Activated CD4-positive, alpha-beta T cell treated with anti-CD3 and anti-CD28 coated beads for 36 hours (primary cell): ENCODE measurements at regions not wholly inside any gene's neighbourhood (a gene's known extent, or its start where the extent isn't known, plus 50 kb on each side); places are given as distances from the start of the nearest gene placed in this dataset.

Source experiments
- ATAC-seq: fragments of 200-7000 bp; cut with Tn5 transposase; one replicate; pipeline ENCODE4 v1.10.0; 2021; ENCODE audit warnings: mild to moderate bottlenecking, moderate library complexity
- CTCF ChIA-PET: fragments of 350-600 bp; sonication (Branson Sonifier 250); formaldehyde crosslinking; loops from one replicate; lab custom pipeline; 2021; ENCODE audit warnings: antibody characterized with exemption; lab: Charles Lee
- POLR2A ChIA-PET: fragments of 350-600 bp; sonication (Branson Sonifier 250); formaldehyde crosslinking; loops from one replicate; lab custom pipeline; 2021; ENCODE audit warnings: antibody characterized with exemption, inconsistent platforms; lab: Charles Lee
- DNase-seq: peaks from one replicate; pipeline ENCODE4 v3.0.0-alpha.2; 2020
- H3K27ac Mint-ChIP-seq: one replicate; pipeline ENCODE4 v1.8.0; 2021; ENCODE audit warnings: mixed read lengths
- H3K27me3 Mint-ChIP-seq: one replicate; pipeline ENCODE4 v1.8.0; 2021; ENCODE audit warnings: mixed read lengths
- H3K36me3 Mint-ChIP-seq: one replicate; pipeline ENCODE4 v1.8.0; 2021; ENCODE audit warnings: low read depth, mixed read lengths
- H3K4me1 Mint-ChIP-seq: one replicate; pipeline ENCODE4 v1.8.0; 2021; ENCODE audit warnings: mixed read lengths
- H3K4me3 Mint-ChIP-seq: one replicate; pipeline ENCODE4 v1.8.0; 2021; ENCODE audit warnings: mild to moderate bottlenecking, moderate library complexity, mixed read lengths
- H3K9me3 Mint-ChIP-seq: one replicate; pipeline ENCODE4 v1.8.0; 2021; ENCODE audit warnings: low read depth, mixed read lengths
- intact Hi-C, 2 experiments: fragments of 100-400 bp; cut with DNase I in 1 of 2; cut with micrococcal nuclease in 1 of 2; formaldehyde crosslinking; loops; one replicate each; pipeline versions ENCODE4 v1.14.2 to v1.15.1; 2022 to 2024; cut with DNase I, micrococcal nuclease

- DNase-seq: no peak
- Mint-ChIP-seq H3K4me3 (no peak overlapping the region), H3K27ac (no peak overlapping the region), H3K9me3 (no peaks in the 10 kb centered on the region), H3K27me3 (peaks cover 4% of the 10 kb centered on the region), H3K4me1 (peaks cover 43% of the 10 kb centered on the region), H3K36me3 (peaks cover 9% of the 10 kb centered on the region)
- CTCF ChIA-PET: no interaction called here
- no peak for ATAC-seq
- intact Hi-C loops: loop anchor here in 1 of 2 experiments (5.0 to 10.0 kb wide), 3 partner anchors 153 to 387 kb away; no protein-coding TSS in a partner anchor
- POLR2A ChIA-PET: no interaction called here
These were observed 144.3 kb upstream of the KLF3 start for GRCh38 chr4:38519666-38520065.

- peaks cover 4% of the 10 kb centered on the region for H3K27me3 Mint-ChIP-seq
- intact Hi-C loops: loop anchor here in 1 of 2 experiments (5.0 to 10.0 kb wide), 3 partner anchors 149 to 391 kb away; no protein-coding TSS in a partner anchor
- ChIA-PET POLR2A (interaction anchor here (1.1 kb wide), 1 partner anchor 394 kb away, joined by 6 read pairs; no protein-coding TSS in a partner anchor), CTCF (interaction anchor here (1.4 kb wide), 1 partner anchor 355 kb away, joined by 3 read pairs; no protein-coding TSS in a partner anchor)
- no peaks in the 10 kb centered on the region for H3K9me3 Mint-ChIP-seq
- no peak overlapping the region for H3K4me3 Mint-ChIP-seq
- H3K36me3 Mint-ChIP-seq: peaks cover 7% of the 10 kb centered on the region
- no peak overlapping the region for H3K27ac Mint-ChIP-seq
- ATAC-seq: no peak
- H3K4me1 Mint-ChIP-seq: peaks cover 23% of the 10 kb centered on the region
- DNase-seq: no peak
These were observed 140.9 kb upstream of the KLF3 start for GRCh38 chr4:38523054-38523453.

- H3K36me3 Mint-ChIP-seq: peaks cover 7% of the 10 kb centered on the region
- H3K4me3 Mint-ChIP-seq: peak overlapping the region; percentile 9
- ChIA-PET CTCF (interaction anchor here (0.6 to 1.4 kb wide), 6 partner anchors 10 to 696 kb away, joined by 3 to 5 read pairs (median 3); no protein-coding TSS in a partner anchor), POLR2A (interaction anchor here (0.7 to 1.1 kb wide), 3 partner anchors 235 to 395 kb away, joined by 4 to 6 read pairs (median 5); no protein-coding TSS in a partner anchor)
- peaks cover 20% of the 10 kb centered on the region for H3K4me1 Mint-ChIP-seq
- peak overlapping the region; percentile 58 for H3K27ac Mint-ChIP-seq
- intact Hi-C loops: loop anchor here (1.0 to 10.0 kb wide), 9 partner anchors 38 to 391 kb away; no protein-coding TSS in a partner anchor
- ATAC-seq (peak; percentile 88), DNase-seq (peak; percentile 76)
- peaks cover 4% of the 10 kb centered on the region for H3K27me3 Mint-ChIP-seq
- no peaks in the 10 kb centered on the region for H3K9me3 Mint-ChIP-seq
These were observed 140.2 kb upstream of the KLF3 start for GRCh38 chr4:38523524-38524448.

GRCh38 chr4:38526412-38526811 is 137.6 kb upstream of the KLF3 start:
- no peak overlapping the region for H3K4me3 Mint-ChIP-seq
- H3K27me3 Mint-ChIP-seq: peaks cover 2% of the 10 kb centered on the region
- no peak for DNase-seq
- H3K27ac Mint-ChIP-seq: no peak overlapping the region
- H3K4me1 Mint-ChIP-seq: peaks cover 35% of the 10 kb centered on the region
- intact Hi-C loops: loop anchor here in 1 of 2 experiments (10.0 kb wide), 1 partner anchor 352 kb away; no protein-coding TSS in a partner anchor
- no peaks in the 10 kb centered on the region for H3K9me3 Mint-ChIP-seq
- ChIA-PET POLR2A (no interaction called here), CTCF (no interaction called here)
- no peak for ATAC-seq
- H3K36me3 Mint-ChIP-seq: peaks cover 6% of the 10 kb centered on the region

GRCh38 chr4:38529189-38530115 is 134.5 kb upstream of the KLF3 start:
- peak; percentile 96 for ATAC-seq
- intact Hi-C loops: loop anchor here in 1 of 2 experiments (5.0 to 10.0 kb wide), 2 partner anchors 37 to 355 kb away; no protein-coding TSS in a partner anchor
- Mint-ChIP-seq H3K27me3 (no peaks in the 10 kb centered on the region), H3K27ac (peak overlapping the region; percentile 83), H3K4me1 (peaks cover 22% of the 10 kb centered on the region), H3K4me3 (peak overlapping the region; percentile 21), H3K36me3 (peaks cover 6% of the 10 kb centered on the region), H3K9me3 (no peaks in the 10 kb centered on the region)
- ChIA-PET POLR2A (no interaction called here), CTCF (interaction anchor here (0.6 to 1.3 kb wide), 3 partner anchors 16 to 86 kb away, joined by 3 read pairs; no protein-coding TSS in a partner anchor)
- peak; percentile 80 for DNase-seq

DNA sequence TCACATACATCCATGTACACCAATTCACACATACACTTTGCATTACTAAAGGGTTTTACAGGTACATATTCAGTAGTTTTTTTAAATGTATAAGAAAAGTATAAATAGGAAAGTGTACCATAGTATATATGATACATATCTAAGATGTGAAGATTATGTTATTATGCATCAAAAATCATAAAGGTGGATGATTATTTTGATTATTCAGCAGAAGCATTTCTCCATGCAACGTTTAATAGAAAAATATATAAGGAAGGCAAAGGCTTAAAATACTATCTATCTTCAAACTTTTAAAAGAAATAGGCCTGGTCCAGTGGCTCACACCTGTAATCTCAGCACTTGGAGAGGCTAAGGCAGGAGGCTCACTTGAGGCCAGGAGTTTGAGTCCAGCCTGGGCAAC is 133.5 kb upstream of the KLF3 start:
- no peaks in the 10 kb centered on the region for H3K9me3 Mint-ChIP-seq
- no peak overlapping the region for H3K4me3 Mint-ChIP-seq
- H3K4me1 Mint-ChIP-seq: peaks cover 20% of the 10 kb centered on the region
- DNase-seq (no peak), ATAC-seq (no peak)
- H3K36me3 Mint-ChIP-seq: peaks cover 6% of the 10 kb centered on the region
- ChIA-PET CTCF (no interaction called here), POLR2A (no interaction called here)
- no peaks in the 10 kb centered on the region for H3K27me3 Mint-ChIP-seq
- H3K27ac Mint-ChIP-seq: no peak overlapping the region
- intact Hi-C loops: loop anchor here in 1 of 2 experiments (5.0 kb wide), 1 partner anchor 38 kb away; no protein-coding TSS in a partner anchor

- H3K4me3 Mint-ChIP-seq: no peak overlapping the region
- H3K9me3 Mint-ChIP-seq: no peaks in the 10 kb centered on the region
- H3K4me1 Mint-ChIP-seq: peaks cover 20% of the 10 kb centered on the region
- DNase-seq: no peak
- intact Hi-C loops: loop anchor here (1.0 to 5.0 kb wide), 2 partner anchors 39 kb away; no protein-coding TSS in a partner anchor
- POLR2A ChIA-PET: no interaction called here
- no peak overlapping the region for H3K27ac Mint-ChIP-seq
- H3K36me3 Mint-ChIP-seq: peaks cover 6% of the 10 kb centered on the region
- ATAC-seq: no peak
- CTCF ChIA-PET: interaction anchor here (1.0 to 1.1 kb wide), 2 partner anchors 10 to 11 kb away, joined by 3 to 4 read pairs; no protein-coding TSS in a partner anchor
- no peaks in the 10 kb centered on the region for H3K27me3 Mint-ChIP-seq
These were observed 132.8 kb upstream of the KLF3 start for GRCh38 chr4:38531141-38531727.

GRCh38 chr4:38532908-38533499 is 131.0 kb upstream of the KLF3 start:
- Mint-ChIP-seq H3K36me3 (peaks cover 6% of the 10 kb centered on the region), H3K4me3 (no peak overlapping the region), H3K9me3 (no peaks in the 10 kb centered on the region), H3K4me1 (peaks cover 20% of the 10 kb centered on the region), H3K27me3 (no peaks in the 10 kb centered on the region), H3K27ac (no peak overlapping the region)
- intact Hi-C loops: loop anchor here in 1 of 2 experiments (5.0 kb wide), 1 partner anchor 41 kb away; no protein-coding TSS in a partner anchor
- no peak for ATAC-seq
- ChIA-PET POLR2A (no interaction called here), CTCF (interaction anchor here (0.6 kb wide), 1 partner anchor 159 kb away, joined by 3 read pairs; no protein-coding TSS in a partner anchor)
- no peak for DNase-seq

DNA sequence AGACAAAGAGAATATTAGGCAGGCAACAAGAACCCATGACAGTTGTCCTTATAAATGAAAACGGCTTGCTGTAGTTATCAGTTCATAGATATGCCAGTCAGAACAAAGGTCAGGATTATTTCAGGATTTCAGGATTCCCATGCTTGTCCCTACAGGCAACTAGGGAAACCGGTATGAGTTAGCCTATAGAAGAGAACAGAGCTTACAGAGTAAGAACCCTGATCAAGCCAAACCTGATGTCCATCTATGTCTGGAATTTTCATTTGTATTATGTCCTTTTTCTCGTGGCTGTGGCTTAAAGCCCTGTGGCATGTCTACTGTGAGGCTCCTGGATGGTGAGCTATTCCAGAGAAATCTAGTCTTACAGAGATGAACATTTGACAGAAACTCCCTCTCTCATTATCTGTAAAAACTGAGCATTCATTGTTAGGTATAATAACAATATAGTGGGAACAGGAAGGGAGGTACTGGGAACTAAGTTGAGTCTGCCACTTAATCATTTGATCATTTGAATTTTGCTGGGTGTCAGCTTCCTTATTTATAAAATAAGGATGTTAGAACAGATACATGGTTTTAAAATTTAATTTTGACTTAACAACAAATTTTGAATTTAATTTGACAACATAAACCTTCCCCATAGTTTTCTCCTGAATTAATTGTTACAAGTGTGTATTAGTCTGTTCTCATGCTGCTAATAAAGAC is 129.5 kb upstream of the KLF3 start:
- no peaks in the 10 kb centered on the region for H3K9me3 Mint-ChIP-seq
- H3K36me3 Mint-ChIP-seq: peaks cover 2% of the 10 kb centered on the region
- ChIA-PET POLR2A (no interaction called here), CTCF (no interaction called here)
- ATAC-seq: no peak
- intact Hi-C loops: loop anchor here in 1 of 2 experiments (5.0 kb wide), 1 partner anchor 42 kb away; no protein-coding TSS in a partner anchor
- H3K4me3 Mint-ChIP-seq: no peak overlapping the region
- H3K4me1 Mint-ChIP-seq: peaks cover 15% of the 10 kb centered on the region
- H3K27me3 Mint-ChIP-seq: no peaks in the 10 kb centered on the region
- no peak overlapping the region for H3K27ac Mint-ChIP-seq
- no peak for DNase-seq
